HG03342 (cell line): ENCODE measurements at regions not wholly inside any gene's neighbourhood (a gene's known extent, or its start where the extent isn't known, plus 50 kb on each side); places are given as distances from the start of the nearest gene placed in this dataset.

Experiments
- ATAC-seq: cut with Tn5 transposase; IDR thresholded peaks from one replicate; pipeline ENCODE4 v1.9.1; 2021; ENCODE audit warnings: mild to moderate bottlenecking, moderate library complexity; ENCODE audit not compliant: unreplicated experiment

GRCh38 chr3:188088948-188089685 lies 64.8 kb upstream of the LPP start:
- ATAC-seq = no peak

GRCh38 chr3:188090620-188091309 lies 63.2 kb upstream of the LPP start:
- no peak for ATAC-seq

- ATAC-seq = no peak
Measured at GRCh38 chr3:188091746-188092145, 62.2 kb upstream of the LPP start.

DNA sequence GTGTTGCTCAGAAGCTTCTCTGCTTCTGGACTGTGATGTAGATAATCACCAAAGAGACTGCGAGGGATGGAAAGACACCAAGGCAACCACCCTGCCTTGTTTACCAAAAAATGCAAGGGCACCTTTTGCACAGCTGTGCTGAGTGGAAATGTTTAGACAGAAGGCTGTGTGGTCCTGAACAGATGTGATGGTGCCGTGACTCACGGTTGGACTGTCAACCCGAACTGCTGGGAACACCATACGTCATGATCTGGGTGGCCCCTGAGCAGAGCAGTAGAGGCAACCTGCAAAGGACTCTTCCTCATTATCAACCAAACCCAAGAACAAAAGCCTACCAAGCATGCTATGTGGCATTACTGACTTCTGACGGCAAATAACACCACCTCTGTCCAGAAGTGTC lies 61.3 kb upstream of the LPP start:
- ATAC-seq = no peak

GRCh38 chr3:188095431-188095830 lies 58.5 kb upstream of the LPP start:
- no peak for ATAC-seq

- no peak for ATAC-seq
Measured at GRCh38 chr3:188097791-188098190, 56.2 kb upstream of the LPP start.

GRCh38 chr3:188099907-188100306 lies 54.0 kb upstream of the LPP start:
- ATAC-seq = no peak

- no peak for ATAC-seq
Measured at GRCh38 chr3:188102861-188103547, 51.0 kb upstream of the LPP start.

DNA sequence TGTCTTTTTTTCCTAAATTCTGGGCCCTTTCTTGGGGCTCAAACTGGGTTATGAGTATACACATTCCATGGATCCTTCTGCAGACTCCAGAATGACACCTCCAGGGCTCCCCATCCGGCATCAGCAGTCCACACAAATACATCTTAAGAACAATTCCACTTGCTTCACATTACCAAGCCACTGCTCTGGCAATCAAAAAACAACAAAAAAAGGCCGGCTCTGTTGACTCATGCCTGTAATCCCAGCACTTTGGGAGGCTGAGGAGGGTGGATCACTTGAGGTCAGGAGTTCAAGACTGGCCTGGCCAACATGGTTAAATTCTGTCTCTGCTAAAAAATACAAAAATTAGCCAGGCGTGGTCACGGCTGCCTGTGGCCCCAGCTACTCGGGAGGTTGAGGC lies 49.9 kb upstream of the LPP start:
- no peak for ATAC-seq
